H9 (cell line): ENCODE measurements at regions not wholly inside any gene's neighbourhood (a gene's known extent, or its start where the extent isn't known, plus 50 kb on each side); places are given as distances from the start of the nearest gene placed in this dataset.

Source experiments
- DNase-seq: peaks from one replicate; pipeline ENCODE4 v3.0.0-alpha.2; 2017
- H2AFZ ChIP-seq: one replicate; pipeline ENCODE4 v1.6.1; 2013; ENCODE audit warnings: mild to moderate bottlenecking, low read length, control low read depth, moderate library complexity
- H2AK5ac ChIP-seq: 2 replicates; pipeline ENCODE4 v1.6.1; 2013; ENCODE audit warnings: low read length, control low read depth, mixed read lengths; ENCODE audit not compliant: insufficient read length
- H2BK120ac ChIP-seq: one replicate; pipeline ENCODE4 v1.6.1; 2013; ENCODE audit warnings: low read depth, mild to moderate bottlenecking, low read length, control low read depth, inconsistent platforms; ENCODE audit not compliant: poor library complexity, severe bottlenecking
- H2BK12ac ChIP-seq: 2 replicates; pipeline ENCODE4 v1.6.1; 2013; ENCODE audit warnings: low read length, control low read depth, mixed read lengths, low read depth; ENCODE audit not compliant: insufficient read length
- H2BK15ac ChIP-seq: 2 replicates; pipeline ENCODE4 v1.6.1; 2013; ENCODE audit warnings: low read depth, low read length, control low read depth
- H2BK20ac ChIP-seq: one replicate; pipeline ENCODE4 v1.6.1; 2013; ENCODE audit warnings: low read depth, mild to moderate bottlenecking, low read length, control low read depth, inconsistent platforms; ENCODE audit not compliant: poor library complexity, severe bottlenecking
- H2BK5ac ChIP-seq: 2 replicates; pipeline ENCODE4 v1.6.1; 2013; ENCODE audit warnings: low read length, control low read depth, mixed read lengths; ENCODE audit not compliant: insufficient read length
- H3K14ac ChIP-seq: 2 replicates; pipeline ENCODE4 v1.6.1; 2013; ENCODE audit warnings: low read length, control low read depth; ENCODE audit not compliant: insufficient read depth
- H3K18ac ChIP-seq: 2 replicates; pipeline ENCODE4 v1.6.1; 2013; ENCODE audit warnings: low read depth, mild to moderate bottlenecking, mixed read lengths, low read length, control low read depth; ENCODE audit not compliant: insufficient read length
- H3K23ac ChIP-seq: 2 replicates; pipeline ENCODE4 v1.6.1; 2013; ENCODE audit warnings: low read length, control low read depth, mixed read lengths, low read depth; ENCODE audit not compliant: insufficient read length
- H3K23me2 ChIP-seq: 2 replicates; pipeline ENCODE4 v1.6.1; 2013; ENCODE audit warnings: low read depth, mild to moderate bottlenecking, mixed read lengths, low read length, control low read depth; ENCODE audit not compliant: insufficient read length, poor library complexity, severe bottlenecking
- H3K27ac ChIP-seq: 2 replicates; pipeline ENCODE4 v1.5.1; 2013; ENCODE audit warnings: low read length, control low read depth, mixed read lengths, low read depth; ENCODE audit not compliant: insufficient read length
- H3K27me3 ChIP-seq: 2 replicates; pipeline ENCODE4 v1.6.1; 2013; ENCODE audit warnings: low read length, control low read depth, inconsistent platforms; ENCODE audit not compliant: insufficient read depth
- H3K4ac ChIP-seq: 2 replicates; pipeline ENCODE4 v1.6.1; 2013; ENCODE audit warnings: low read depth, mild to moderate bottlenecking, control low read depth, inconsistent platforms, low read length, moderate library complexity
- H3K4me1 ChIP-seq: 2 replicates; pipeline ENCODE4 v1.6.1; 2013; ENCODE audit warnings: low read length, control low read depth, inconsistent platforms; ENCODE audit not compliant: insufficient read depth
- H3K4me2 ChIP-seq: 2 replicates; pipeline ENCODE4 v1.6.1; 2013; ENCODE audit warnings: low read length, control low read depth, mixed read lengths; ENCODE audit not compliant: insufficient read length, insufficient read depth
- H3K56ac ChIP-seq: 2 replicates; pipeline ENCODE4 v1.6.1; 2013; ENCODE audit warnings: low read depth, mild to moderate bottlenecking, mixed read lengths, low read length, control low read depth; ENCODE audit not compliant: insufficient read length
- H3K79me1 ChIP-seq: 2 replicates; pipeline ENCODE4 v1.6.1; 2013; ENCODE audit warnings: low read depth, mild to moderate bottlenecking, moderate library complexity, low read length, control low read depth, inconsistent platforms; ENCODE audit not compliant: insufficient read depth, poor library complexity, severe bottlenecking
- H3K79me2 ChIP-seq: 2 replicates; pipeline ENCODE4 v1.6.1; 2013; ENCODE audit warnings: low read length, control low read depth, inconsistent platforms; ENCODE audit not compliant: insufficient read depth
- H3K9ac ChIP-seq: 2 replicates; pipeline ENCODE4 v1.6.1; 2013; ENCODE audit warnings: low read length, control low read depth, mixed read lengths; ENCODE audit not compliant: insufficient read length; ENCODE audit errors: extremely low read depth
- H3K9me3 ChIP-seq: one replicate; pipeline ENCODE4 v1.6.1; 2013; ENCODE audit warnings: low read depth, low read length, inconsistent platforms; ENCODE audit not compliant: control insufficient read depth
- H3T11ph ChIP-seq: one replicate; pipeline ENCODE4 v1.6.1; 2013; ENCODE audit warnings: mild to moderate bottlenecking, low read length, control low read depth, inconsistent platforms
- H4K20me1 ChIP-seq: one replicate; pipeline ENCODE4 v1.6.1; 2013; ENCODE audit not compliant: control insufficient read depth, insufficient read length, insufficient read depth
- H4K5ac ChIP-seq: 2 replicates; pipeline ENCODE4 v1.6.1; 2013; ENCODE audit warnings: low read depth, mild to moderate bottlenecking, mixed read lengths, low read length, control low read depth; ENCODE audit not compliant: insufficient read length
- H4K8ac ChIP-seq: replicated peaks from 2 replicates; pipeline ENCODE4 v1.6.1; 2013; ENCODE audit warnings: low read length, control low read depth, mixed read lengths, low read depth; ENCODE audit not compliant: insufficient read length
- H4K91ac ChIP-seq: 2 replicates; pipeline ENCODE4 v1.6.1; 2013; ENCODE audit warnings: low read depth, mild to moderate bottlenecking, moderate library complexity, mixed read lengths, low read length, control low read depth; ENCODE audit not compliant: insufficient read length
- H3K27ac Mint-ChIP-seq, 3 experiments: 2 replicates in 2 of 3; 3 replicates in 1 of 3; pipeline ENCODE4 v1.8.0; 2020 to 2021; ENCODE audit warnings: mixed read lengths in 3 of 3, mild to moderate bottlenecking in 1 of 3, moderate library complexity in 1 of 3
- H3K27me3 Mint-ChIP-seq: 2 replicates; pipeline ENCODE4 v1.8.0; 2021; ENCODE audit warnings: low read depth, mild to moderate bottlenecking, moderate library complexity, mixed read lengths
- H3K36me3 Mint-ChIP-seq, 3 experiments: 2 replicates in 2 of 3; 3 replicates in 1 of 3; pipeline ENCODE4 v1.8.0; 2020 to 2021; ENCODE audit warnings: low read depth in 3 of 3, mixed read lengths in 3 of 3; ENCODE audit not compliant: insufficient read depth in 1 of 3
- H3K4me1 Mint-ChIP-seq, 2 experiments: 2 replicates each; pipeline ENCODE4 v1.8.0; 2020; ENCODE audit warnings: mixed read lengths in 2 of 2
- H3K4me3 Mint-ChIP-seq, 2 experiments: 2 replicates in 1 of 2; 3 replicates in 1 of 2; pipeline ENCODE4 v1.8.0; 2020 to 2021; ENCODE audit warnings: mild to moderate bottlenecking in 2 of 2, mixed read lengths in 2 of 2, moderate library complexity in 1 of 2
- H3K9me3 Mint-ChIP-seq, 2 experiments: 2 replicates in 1 of 2; 3 replicates in 1 of 2; pipeline ENCODE4 v1.8.0; 2020; ENCODE audit warnings: mild to moderate bottlenecking in 2 of 2, mixed read lengths in 2 of 2, moderate library complexity in 1 of 2
- CTCF ChIP-seq: fragments of 200-600 bp; sonication (generic); conservative IDR thresholded peaks from 3 replicates; pipeline ENCODE4 v1.8.0; 2021; ENCODE audit warnings: antibody characterized with exemption, mild to moderate bottlenecking
- WGBS: extraction: QIAGEN DNeasy Blood & Tissue Kit; methylation state at CpG from one replicate; pipeline ENCODE4 v1.1.7; 2013; ENCODE audit warnings: missing lambda C conversion rate, low lambda C conversion rate, mixed read lengths; ENCODE audit not compliant: insufficient read length; ENCODE audit errors: extremely low coverage; 5-methylcytosine and 5-hydroxymethylcytosine counted together

- no peak for DNase-seq
- Histone ChIP-seq H2BK20ac (no peak overlapping the region), H4K20me1 (no peaks in the 10 kb centered on the region), H3K27ac (no peak overlapping the region), H3K27me3 (no peaks in the 10 kb centered on the region), H3K9me3 (no peaks in the 10 kb centered on the region), H3K18ac (no peak overlapping the region), H2AFZ (no peak overlapping the region), H4K8ac (no peak overlapping the region), H4K91ac (no peak overlapping the region), H2BK5ac (no peak overlapping the region), H2BK120ac (no peak overlapping the region), H3K79me1 (no peaks in the 10 kb centered on the region), H3K56ac (no peak overlapping the region), H3K4ac (no peak overlapping the region), H2BK15ac (no peak overlapping the region), H2BK12ac (no peak overlapping the region), H3K4me1 (no peaks in the 10 kb centered on the region), H3K4me2 (no peak overlapping the region), H3K14ac (no peak overlapping the region), H3K23me2 (no peaks in the 10 kb centered on the region), H3K9ac (no peak overlapping the region), H2AK5ac (no peak overlapping the region), H4K5ac (no peak overlapping the region), H3K23ac (no peak overlapping the region), H3K79me2 (no peaks in the 10 kb centered on the region), H3T11ph (no peak overlapping the region)
- TF ChIP-seq CTCF: no peak
- H3K27me3 Mint-ChIP-seq: no peaks in the 10 kb centered on the region
- H3K27ac Mint-ChIP-seq: no peak overlapping the region
- no CpG with 5 or more reads among the region's 3 CpGs for WGBS
- H3K36me3 Mint-ChIP-seq: no peaks in the 10 kb centered on the region
- H3K4me3 Mint-ChIP-seq: no peak overlapping the region
- H3K4me1 Mint-ChIP-seq: no peaks in the 10 kb centered on the region
- H3K9me3 Mint-ChIP-seq: no peaks in the 10 kb centered on the region
These were observed 291.3 kb upstream of the PHYHIPL start for GRCh38 chr10:58885146-58885545.
